DOHH2 (cell line): ENCODE measurements at regions not wholly inside any gene's neighbourhood (a gene's known extent, or its start where the extent isn't known, plus 50 kb on each side); places are given as distances from the start of the nearest gene placed in this dataset.

Experiments used
- H3F3A ChIP-seq: fragments of 200-600 bp; sonication (generic), shearing (Covaris generic); 2 replicates; pipeline ENCODE4 v1.6.0; 2016; ENCODE audit warnings: antibody characterized with exemption, mild to moderate bottlenecking; ENCODE audit not compliant: control insufficient read depth, insufficient read depth
- H3K27ac ChIP-seq: fragments of 200-600 bp; sonication (generic); 2 replicates; pipeline ENCODE4 v1.5.1; 2014; ENCODE audit warnings: low read depth, mild to moderate bottlenecking, low read length, moderate library complexity
- H3K27me3 ChIP-seq: fragments of 200-600 bp; sonication (generic); 2 replicates; pipeline ENCODE4 v1.6.1; 2014; ENCODE audit warnings: mild to moderate bottlenecking, low read length, mixed read lengths; ENCODE audit not compliant: control insufficient read depth
- H3K36me3 ChIP-seq: fragments of 200-600 bp; sonication (generic); 2 replicates; pipeline ENCODE4 v1.6.1; 2014; ENCODE audit warnings: mild to moderate bottlenecking, low read length, moderate library complexity, mixed read lengths; ENCODE audit not compliant: control insufficient read depth
- H3K4me1 ChIP-seq: fragments of 200-600 bp; sonication (generic); 2 replicates; pipeline ENCODE4 v1.6.1; 2014; ENCODE audit warnings: mild to moderate bottlenecking, low read length, mixed read lengths; ENCODE audit not compliant: control insufficient read depth
- H3K4me2 ChIP-seq: fragments of 200-600 bp; sonication (generic); 2 replicates; pipeline ENCODE4 v1.6.0; 2014; ENCODE audit warnings: mild to moderate bottlenecking, low read length, moderate library complexity
- H3K4me3 ChIP-seq: fragments of 200-600 bp; sonication (generic); 2 replicates; pipeline ENCODE4 v1.5.1; 2014; ENCODE audit warnings: mild to moderate bottlenecking, low read length, mixed read lengths
- H3K79me2 ChIP-seq: fragments of 200-600 bp; sonication (generic); 2 replicates; pipeline ENCODE4 v1.6.1; 2014; ENCODE audit warnings: mild to moderate bottlenecking, low read length, mixed read lengths; ENCODE audit not compliant: control insufficient read depth
- H3K9me2 ChIP-seq: fragments of 200-600 bp; sonication (generic); replicated peaks from 2 replicates; pipeline ENCODE4 v1.6.1; 2014; ENCODE audit warnings: mild to moderate bottlenecking, low read length, mixed read lengths; ENCODE audit not compliant: control insufficient read depth
- H3K9me3 ChIP-seq: fragments of 200-600 bp; sonication (generic); 2 replicates; pipeline ENCODE4 v1.6.1; 2014; ENCODE audit warnings: antibody characterized with exemption, low read length, mixed read lengths; ENCODE audit not compliant: control insufficient read depth, insufficient read depth
- H4K20me1 ChIP-seq: fragments of 200-600 bp; sonication (generic); 2 replicates; pipeline ENCODE4 v1.6.0; 2014; ENCODE audit warnings: low read depth, mild to moderate bottlenecking, antibody characterized with exemption, low read length, moderate library complexity; ENCODE audit not compliant: control insufficient read depth, insufficient read depth
- CTCF ChIP-seq: fragments of 200-600 bp; sonication (generic); IDR thresholded peaks from one replicate; pipeline ENCODE4 v1.5.1; 2014; ENCODE audit warnings: antibody characterized with exemption, mild to moderate bottlenecking, low read depth, low read length; ENCODE audit not compliant: poor library complexity, severe bottlenecking
- EZH2phosphoT487 ChIP-seq: fragments of 200-600 bp; sonication (generic); IDR thresholded peaks from 2 replicates; pipeline ENCODE4 v1.6.1; 2017; ENCODE audit warnings: borderline replicate concordance, mild to moderate bottlenecking, antibody characterized with exemption, low read length, moderate library complexity, mixed read lengths

- Histone ChIP-seq H4K20me1 (no peaks in the 10 kb centered on the region), H3K9me2 (no peaks in the 10 kb centered on the region), H3K36me3 (no peaks in the 10 kb centered on the region), H3K27ac (no peak overlapping the region), H3K79me2 (no peaks in the 10 kb centered on the region), H3K27me3 (no peaks in the 10 kb centered on the region), H3K4me1 (no peaks in the 10 kb centered on the region), H3K4me3 (no peak overlapping the region), H3F3A (no peaks in the 10 kb centered on the region), H3K4me2 (no peak overlapping the region), H3K9me3 (no peaks in the 10 kb centered on the region)
- TF ChIP-seq CTCF: no peak
- TF ChIP-seq EZH2phosphoT487: no peak
Measured at GRCh38 chr10:117750616-117751015, 208.1 kb downstream of the EMX2 start.

- H3K36me3 ChIP-seq: no peaks in the 10 kb centered on the region
- TF ChIP-seq CTCF (no peak), EZH2phosphoT487 (no peak)
- H3K4me2 ChIP-seq: no peak overlapping the region
Measured at GRCh38 chr10:117751259-117751658, 208.7 kb downstream of the EMX2 start.

GRCh38 chr10:117752103-117752502 lies 209.6 kb downstream of the EMX2 start:
- H3K4me1 ChIP-seq: no peaks in the 10 kb centered on the region
- no peaks in the 10 kb centered on the region for H3K27me3 ChIP-seq
- no peaks in the 10 kb centered on the region for H3K36me3 ChIP-seq
- H3K9me3 ChIP-seq: no peaks in the 10 kb centered on the region
- no peaks in the 10 kb centered on the region for H3K9me2 ChIP-seq
- no peak overlapping the region for H3K4me2 ChIP-seq
- H3K4me3 ChIP-seq: no peak overlapping the region
- no peaks in the 10 kb centered on the region for H4K20me1 ChIP-seq
- no peak for TF ChIP-seq CTCF
- TF ChIP-seq EZH2phosphoT487: no peak
- H3K27ac ChIP-seq: no peak overlapping the region
- H3F3A ChIP-seq: no peaks in the 10 kb centered on the region
- H3K79me2 ChIP-seq: no peaks in the 10 kb centered on the region

More at GRCh38 chr10:117751259-117751658, 208.7 kb downstream of the EMX2 start:
- H3F3A ChIP-seq: no peaks in the 10 kb centered on the region
- H3K27me3 ChIP-seq: no peaks in the 10 kb centered on the region
- no peaks in the 10 kb centered on the region for H3K79me2 ChIP-seq
- H3K4me3 ChIP-seq: no peak overlapping the region
- no peaks in the 10 kb centered on the region for H3K4me1 ChIP-seq
- no peaks in the 10 kb centered on the region for H3K9me2 ChIP-seq
- no peaks in the 10 kb centered on the region for H3K9me3 ChIP-seq
- H4K20me1 ChIP-seq: no peaks in the 10 kb centered on the region
- no peak overlapping the region for H3K27ac ChIP-seq
